Adrenal gland (tissue), 5 donors: ENCODE measurements at regions not wholly inside any gene's neighbourhood (a gene's known extent, or its start where the extent isn't known, plus 50 kb on each side); places are given as distances from the start of the nearest gene placed in this dataset.

ENCODE experiments used
- POLR2A ChIP-seq, 2 donors: fragments of 450-650 bp; IDR thresholded peaks; one replicate each; pipeline ENCODE4 v1.6.1; 2017; ENCODE audit warnings: antibody characterized with exemption in 2 of 2, mild to moderate bottlenecking in 2 of 2, moderate library complexity in 1 of 2
- TF ChIP-seq, protein P1 (sequence below), 6 experiments: fragments of 450-650 bp in 4 of 6; fragments of 200-600 bp in 2 of 6; sonication (generic) in 1 of 6; IDR thresholded peaks; 1 replicate in 5 of 6; 2 replicates in 1 of 6; pipeline versions ENCODE4 v1.5.1 to v1.8.0; 2016 to 2021; ENCODE audit warnings: antibody characterized with exemption in 6 of 6, mild to moderate bottlenecking in 2 of 6, moderate library complexity in 1 of 6
- donor health status: DM: no; HTN: no; CAD: no.

DNA sequence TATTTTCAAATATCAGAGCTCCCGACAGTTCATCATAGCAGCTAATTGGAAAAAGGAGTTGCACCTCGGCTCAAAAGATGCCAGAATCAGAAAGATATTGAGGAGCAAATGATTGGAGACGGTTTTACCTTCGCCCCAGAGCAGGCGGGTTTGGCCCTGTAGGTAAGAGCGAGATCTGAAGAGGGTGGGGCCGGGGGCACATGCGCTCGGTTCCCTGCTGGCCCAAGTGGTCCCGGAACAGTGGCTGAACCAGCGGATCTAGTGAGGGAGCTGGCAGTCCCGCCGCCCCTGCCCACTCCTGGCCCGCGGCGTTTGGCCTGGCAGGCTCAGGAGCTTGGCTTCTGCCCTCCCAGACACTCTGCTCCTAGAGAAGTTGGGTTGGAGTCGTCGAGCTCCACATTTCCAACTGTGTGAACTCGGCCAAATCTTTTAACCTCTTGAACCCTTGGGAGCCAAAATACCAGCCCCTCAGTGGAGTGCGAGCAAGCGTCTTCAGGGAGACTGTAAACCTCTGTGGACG lies 79.1 kb downstream of the RHCG start:
- TF ChIP-seq, protein P1, sequence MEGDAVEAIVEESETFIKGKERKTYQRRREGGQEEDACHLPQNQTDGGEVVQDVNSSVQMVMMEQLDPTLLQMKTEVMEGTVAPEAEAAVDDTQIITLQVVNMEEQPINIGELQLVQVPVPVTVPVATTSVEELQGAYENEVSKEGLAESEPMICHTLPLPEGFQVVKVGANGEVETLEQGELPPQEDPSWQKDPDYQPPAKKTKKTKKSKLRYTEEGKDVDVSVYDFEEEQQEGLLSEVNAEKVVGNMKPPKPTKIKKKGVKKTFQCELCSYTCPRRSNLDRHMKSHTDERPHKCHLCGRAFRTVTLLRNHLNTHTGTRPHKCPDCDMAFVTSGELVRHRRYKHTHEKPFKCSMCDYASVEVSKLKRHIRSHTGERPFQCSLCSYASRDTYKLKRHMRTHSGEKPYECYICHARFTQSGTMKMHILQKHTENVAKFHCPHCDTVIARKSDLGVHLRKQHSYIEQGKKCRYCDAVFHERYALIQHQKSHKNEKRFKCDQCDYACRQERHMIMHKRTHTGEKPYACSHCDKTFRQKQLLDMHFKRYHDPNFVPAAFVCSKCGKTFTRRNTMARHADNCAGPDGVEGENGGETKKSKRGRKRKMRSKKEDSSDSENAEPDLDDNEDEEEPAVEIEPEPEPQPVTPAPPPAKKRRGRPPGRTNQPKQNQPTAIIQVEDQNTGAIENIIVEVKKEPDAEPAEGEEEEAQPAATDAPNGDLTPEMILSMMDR (IDR thresholded peaks at IDR 0.05) = no peak
- no peak for TF ChIP-seq POLR2A (IDR thresholded peaks at IDR 0.05)
